OCI-LY3 (cell line): ENCODE measurements at regions not wholly inside any gene's neighbourhood (a gene's known extent, or its start where the extent isn't known, plus 50 kb on each side); places are given as distances from the start of the nearest gene placed in this dataset.
A peak's percentile ranks its signal among the peaks of the same experiment; 100 is the strongest.

Source experiments
- H2AFZ ChIP-seq: fragments of 200-600, 300-600 bp; shearing (Covaris generic); 2 replicates; pipeline ENCODE4 v1.6.0; 2014; ENCODE audit warnings: antibody characterized with exemption, low read depth, low read length
- H3K27ac ChIP-seq: fragments of 200-600, 300-600 bp; sonication (generic); 2 replicates; pipeline ENCODE4 v1.5.1; 2014; ENCODE audit warnings: mild to moderate bottlenecking, low read length, moderate library complexity, mixed read lengths
- H3K27me3 ChIP-seq: fragments of 200-600, 300-600 bp; sonication (generic); 2 replicates; pipeline ENCODE4 v1.6.1; 2014; ENCODE audit warnings: low read depth, low read length, mixed read lengths
- H3K36me3 ChIP-seq: fragments of 200-600, 300-600 bp; sonication (generic); replicated peaks from 2 replicates; pipeline ENCODE3; 2014; ENCODE audit warnings: low read depth, low read length, mixed read lengths
- H3K4me1 ChIP-seq: fragments of 300-600, 200-600 bp; sonication (generic); 2 replicates; pipeline ENCODE4 v1.6.1; 2014; ENCODE audit warnings: low read length, mixed read lengths
- H3K4me2 ChIP-seq: fragments of 200-600, 300-600 bp; sonication (generic); 2 replicates; pipeline ENCODE4 v1.6.1; 2014; ENCODE audit warnings: low read length, mixed read lengths
- H3K4me3 ChIP-seq: fragments of 300-600, 200-600 bp; sonication (generic); 2 replicates; pipeline ENCODE4 v1.5.1; 2014; ENCODE audit warnings: antibody characterized with exemption, mild to moderate bottlenecking, low read length, moderate library complexity
- H3K79me2 ChIP-seq: fragments of 300-600, 200-600 bp; shearing (Covaris generic); 2 replicates; pipeline ENCODE4 v1.6.1; 2014; ENCODE audit warnings: mild to moderate bottlenecking, low read length, mixed read lengths
- H3K9ac ChIP-seq: fragments of 300-600, 200-600 bp; shearing (Covaris generic); 2 replicates; pipeline ENCODE4 v1.6.0; 2014; ENCODE audit warnings: mild to moderate bottlenecking, low read length, moderate library complexity
- H3K9me3 ChIP-seq: fragments of 200-600, 300-600 bp; shearing (Covaris generic); 2 replicates; pipeline ENCODE4 v1.6.1; 2014; ENCODE audit warnings: low read length, mixed read lengths; ENCODE audit not compliant: insufficient read depth
- H4K20me1 ChIP-seq: fragments of 200-600, 300-600 bp; sonication (generic); 2 replicates; pipeline ENCODE4 v1.6.1; 2016; ENCODE audit warnings: low read length, mixed read lengths; ENCODE audit not compliant: insufficient read depth
- CTCF ChIP-seq: fragments of 200-600, 300-600 bp; sonication (generic); IDR thresholded peaks from 2 replicates; pipeline ENCODE4 v1.5.1; 2014; ENCODE audit warnings: antibody characterized with exemption, low read length, low read depth
- EZH2phosphoT487 ChIP-seq: fragments of 200-600 bp; shearing (Covaris generic); IDR thresholded peaks from 2 replicates; pipeline ENCODE4 v1.6.1; 2018; ENCODE audit warnings: antibody characterized with exemption, mixed run types, low read depth

- H3K4me2 ChIP-seq: no peak overlapping the region
- no peak overlapping the region for H2AFZ ChIP-seq
- no peak for TF ChIP-seq CTCF
- TF ChIP-seq EZH2phosphoT487: no peak
- H3K9ac ChIP-seq: no peak overlapping the region
- H3K27ac ChIP-seq: no peak overlapping the region
- no peaks in the 10 kb centered on the region for H3K9me3 ChIP-seq
- no peaks in the 10 kb centered on the region for H4K20me1 ChIP-seq
- no peaks in the 10 kb centered on the region for H3K79me2 ChIP-seq
- no peaks in the 10 kb centered on the region for H3K27me3 ChIP-seq
- no peaks in the 10 kb centered on the region for H3K4me1 ChIP-seq
- H3K4me3 ChIP-seq: no peak overlapping the region
- no peaks in the 10 kb centered on the region for H3K36me3 ChIP-seq
These were observed 641.6 kb upstream of the ADGRL4 start for GRCh38 chr1:79648126-79648525.

- TF ChIP-seq EZH2phosphoT487: no peak
- TF ChIP-seq CTCF: no peak
- Histone ChIP-seq H3K27ac (no peak overlapping the region), H3K9ac (no peak overlapping the region), H2AFZ (no peak overlapping the region), H3K4me2 (no peak overlapping the region), H3K9me3 (no peaks in the 10 kb centered on the region), H3K27me3 (no peaks in the 10 kb centered on the region), H3K79me2 (no peaks in the 10 kb centered on the region), H4K20me1 (no peaks in the 10 kb centered on the region), H3K4me1 (no peaks in the 10 kb centered on the region), H3K4me3 (no peak overlapping the region), H3K36me3 (no peaks in the 10 kb centered on the region)
These were observed 640.4 kb upstream of the ADGRL4 start for GRCh38 chr1:79646880-79647279.

- H3K9me3 ChIP-seq: no peaks in the 10 kb centered on the region
These were observed 631.9 kb upstream of the ADGRL4 start for GRCh38 chr1:79638382-79638781.

GRCh38 chr1:79633456-79633855, 626.9 kb upstream of the ADGRL4 start:
- H3K79me2 ChIP-seq: no peaks in the 10 kb centered on the region
- H3K9ac ChIP-seq: 0 out of 2 replicates have a peak overlapping the region, but pooled peaks have one; percentile 10
- H3K9me3 ChIP-seq: no peaks in the 10 kb centered on the region
- TF ChIP-seq CTCF: no peak
- no peak for TF ChIP-seq EZH2phosphoT487
- no peaks in the 10 kb centered on the region for H3K36me3 ChIP-seq
- H3K4me3 ChIP-seq: peak overlapping the region; percentile 47
- peak overlapping the region; percentile 70 for H3K4me2 ChIP-seq
- no peaks in the 10 kb centered on the region for H4K20me1 ChIP-seq
- H3K4me1 ChIP-seq: peaks cover 46% of the 10 kb centered on the region
- H2AFZ ChIP-seq: no peak overlapping the region
- H3K27me3 ChIP-seq: peaks cover 7% of the 10 kb centered on the region; the same call in 1 of the 2 replicates
- peak overlapping the region; percentile 26; the same call in 1 of the 2 replicates for H3K27ac ChIP-seq

More at GRCh38 chr1:79638382-79638781, 631.9 kb upstream of the ADGRL4 start:
- H3K36me3 ChIP-seq: no peaks in the 10 kb centered on the region
- H3K27ac ChIP-seq: no peak overlapping the region
- H3K4me1 ChIP-seq: peaks cover 25% of the 10 kb centered on the region
- H3K9ac ChIP-seq: no peak overlapping the region
- no peak overlapping the region for H2AFZ ChIP-seq
- peak overlapping the region; percentile 69 for H3K4me2 ChIP-seq
- no peak for TF ChIP-seq EZH2phosphoT487
- TF ChIP-seq CTCF: no peak
- no peaks in the 10 kb centered on the region for H4K20me1 ChIP-seq
- H3K79me2 ChIP-seq: no peaks in the 10 kb centered on the region
- no peak overlapping the region for H3K4me3 ChIP-seq
- peaks cover 7% of the 10 kb centered on the region; the same call in 1 of the 2 replicates for H3K27me3 ChIP-seq
